Posterior cingulate gyrus (tissue), 11 donors: ENCODE measurements at regions not wholly inside any gene's neighbourhood (a gene's known extent, or its start where the extent isn't known, plus 50 kb on each side); places are given as distances from the start of the nearest gene placed in this dataset.
"Not testable (repeated sequence)": the region's sequence is repeated elsewhere in the genome, so short reads cannot be mapped to it uniquely, and the experiment has no call there.

Experiments used
- DNase-seq, 10 donors: peaks; one replicate each; pipeline versions ENCODE4 v3.0.0 to v3.0.0-alpha.2; 2020 to 2021; ENCODE audit warnings: mixed read lengths in 3 of 10
- intact Hi-C: fragments of 100-400 bp; cut with DNase I; formaldehyde crosslinking; loops from one replicate; pipeline ENCODE4 v1.15.1; 2023

DNA sequence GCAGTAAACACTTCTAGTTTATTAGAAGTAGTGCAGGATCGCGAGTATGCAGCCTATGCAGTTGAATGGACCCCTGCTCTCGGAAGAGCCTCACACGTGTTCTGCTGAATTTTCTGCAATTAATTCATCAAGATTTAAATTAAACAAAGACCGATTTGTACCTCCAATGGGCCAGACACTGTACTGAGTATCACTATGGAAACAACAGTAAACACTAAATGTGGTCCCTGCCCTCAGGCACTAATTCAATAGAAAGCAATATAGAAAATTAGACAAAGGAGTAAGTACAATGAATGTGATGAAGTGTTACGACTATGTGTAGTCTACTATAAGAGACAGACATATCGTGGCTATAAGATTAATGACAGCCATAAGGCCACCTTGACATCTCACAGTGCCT, 740.3 kb upstream of the FRG1 start:
- intact Hi-C loops, result loop anchor here (5.0 kb wide), 1 partner anchor 1593 kb away; no protein-coding TSS in a partner anchor
- no peak for DNase-seq

GRCh38 chr4:189202182-189202868, 738.3 kb upstream of the FRG1 start:
- DNase-seq, result peak in 8 of 10 donors; percentile 11 to 85 (median 42)
- intact Hi-C loops, result loop anchor here (5.0 kb wide), 1 partner anchor 1595 kb away; no protein-coding TSS in a partner anchor

DNA sequence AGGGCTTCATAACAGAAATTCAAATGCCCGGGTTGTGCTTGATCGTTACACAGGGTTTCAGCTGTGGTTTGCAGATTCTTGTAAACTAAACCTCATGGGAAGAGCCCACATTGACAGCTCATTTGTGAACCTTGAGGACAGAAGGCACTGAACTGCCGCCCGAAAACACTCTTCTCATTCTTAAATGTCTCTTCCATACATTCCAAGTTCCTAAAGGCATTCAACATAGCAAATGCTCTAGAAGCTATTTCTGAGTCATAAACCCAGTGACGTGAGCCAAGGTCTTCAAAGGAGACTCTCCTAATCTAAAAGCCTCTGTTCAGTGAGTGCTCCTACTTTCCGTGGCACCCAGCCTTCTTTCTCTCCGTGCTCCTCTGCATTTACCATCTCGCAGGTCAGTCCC, 737.8 kb upstream of the FRG1 start:
- intact Hi-C loops, result loop anchor here (5.0 kb wide), 1 partner anchor 1596 kb away; no protein-coding TSS in a partner anchor

GRCh38 chr4:189204616-189205015, 736.1 kb upstream of the FRG1 start:
- intact Hi-C loops, result loop anchor here (5.0 kb wide), 1 partner anchor 1597 kb away; no protein-coding TSS in a partner anchor

More for the DNA sequence above, 737.8 kb upstream of the FRG1 start:
- DNase-seq, result no peak

DNA sequence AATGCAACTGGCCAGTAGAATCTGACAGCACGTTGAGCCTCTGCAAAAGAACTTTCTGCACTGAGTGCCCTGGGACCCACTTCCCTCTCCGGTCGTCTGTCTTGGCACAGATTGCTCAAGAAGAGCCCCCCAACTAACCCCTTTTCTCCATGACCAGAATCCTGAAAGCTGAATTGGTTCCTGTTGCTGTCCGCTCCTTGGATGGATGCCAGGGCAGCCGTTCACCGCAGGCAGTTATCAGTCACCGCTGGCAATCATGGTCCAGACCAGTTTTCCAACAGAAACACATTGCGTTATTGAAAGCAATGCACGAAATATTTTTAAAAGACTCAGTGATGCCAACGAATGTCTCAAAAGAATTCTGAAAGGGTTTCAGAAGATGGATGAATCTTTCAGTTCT, 733.7 kb upstream of the FRG1 start:
- intact Hi-C loops, result no loop called here
- DNase-seq, result peak in 2 of 10 donors; percentile 48 to 57

More at GRCh38 chr4:189204616-189205015, 736.1 kb upstream of the FRG1 start:
- DNase-seq, result no peak

GRCh38 chr4:189207872-189208271, 732.8 kb upstream of the FRG1 start:
- DNase-seq, result no peak
- intact Hi-C loops, result no loop called here

GRCh38 chr4:189215574-189215973, 725.1 kb upstream of the FRG1 start:
- intact Hi-C loops, result no loop called here
- no peak for DNase-seq

- intact Hi-C loops, result no loop called here
- no peak for DNase-seq
Observed at GRCh38 chr4:189221691-189222090, 719.0 kb upstream of the FRG1 start.

DNA sequence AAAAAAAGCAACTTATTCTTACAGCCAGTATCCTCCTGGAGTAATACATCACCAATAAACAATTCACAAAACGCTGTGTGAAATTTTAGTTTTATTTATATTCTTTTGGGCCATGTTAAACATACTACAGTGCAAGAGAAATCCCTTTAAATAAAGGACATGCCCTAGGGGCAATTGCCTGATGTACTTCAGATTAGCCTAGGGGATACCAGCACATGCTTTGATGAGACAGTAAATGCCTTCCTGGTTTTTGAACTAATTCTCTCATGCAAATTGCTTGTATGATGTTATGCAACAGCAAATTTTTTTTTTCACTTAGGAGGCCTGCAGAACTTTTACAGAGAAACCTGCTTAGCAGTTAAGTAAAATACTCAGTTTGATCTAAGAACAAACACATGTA, 711.9 kb upstream of the FRG1 start:
- DNase-seq, result no peak
- intact Hi-C loops, result no loop called here

DNA sequence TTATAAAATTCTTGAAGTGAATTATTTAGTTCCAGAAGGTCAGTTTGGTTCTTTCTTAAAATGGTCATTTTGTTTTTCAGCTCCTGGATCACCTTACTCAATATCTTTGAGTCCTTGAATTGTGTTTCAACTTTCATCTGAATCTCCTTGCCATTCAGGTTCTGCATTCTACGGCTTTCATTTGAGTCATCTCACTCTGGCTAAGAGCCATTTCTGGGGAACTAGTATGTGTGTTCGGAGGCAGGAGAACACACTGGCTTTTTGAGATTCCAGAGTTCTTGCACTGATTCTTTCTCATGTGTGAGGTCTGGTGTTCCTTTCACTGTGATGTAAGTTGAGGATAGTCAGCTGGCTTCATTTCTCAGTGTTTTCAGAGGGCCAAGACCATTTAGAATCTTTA, 708.4 kb upstream of the FRG1 start:
- intact Hi-C loops, result no loop called here
- no peak for DNase-seq

DNA sequence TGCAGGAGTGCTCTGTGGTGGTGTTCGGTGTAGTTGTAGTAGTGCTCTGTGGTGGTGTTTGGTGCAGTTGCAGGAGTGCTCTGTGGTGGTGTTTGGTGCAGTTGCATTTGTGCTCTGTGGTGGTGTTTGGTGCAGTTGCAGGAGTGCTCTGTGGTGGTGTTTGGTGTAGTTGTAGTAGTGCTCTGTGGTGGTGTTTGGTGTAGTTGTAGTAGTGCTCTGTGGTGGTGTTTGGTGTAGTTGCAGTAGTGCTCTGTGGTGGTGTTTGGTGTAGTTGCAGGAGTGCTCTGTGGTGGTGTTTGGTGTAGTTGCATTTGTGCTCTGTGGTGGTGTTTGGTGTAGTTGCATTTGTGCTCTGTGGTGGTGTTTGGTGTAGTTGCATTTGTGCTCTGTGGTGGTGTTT, 706.9 kb upstream of the FRG1 start:
- intact Hi-C loops, result not testable (repeated sequence)
- peak in 5 of 10 donors; percentile 16 to 87 (median 36) for DNase-seq

GRCh38 chr4:189234948-189235347, 705.7 kb upstream of the FRG1 start:
- intact Hi-C loops, result not testable (repeated sequence)
- peak in 3 of 10 donors; percentile 11 to 81 (median 16) for DNase-seq

DNA sequence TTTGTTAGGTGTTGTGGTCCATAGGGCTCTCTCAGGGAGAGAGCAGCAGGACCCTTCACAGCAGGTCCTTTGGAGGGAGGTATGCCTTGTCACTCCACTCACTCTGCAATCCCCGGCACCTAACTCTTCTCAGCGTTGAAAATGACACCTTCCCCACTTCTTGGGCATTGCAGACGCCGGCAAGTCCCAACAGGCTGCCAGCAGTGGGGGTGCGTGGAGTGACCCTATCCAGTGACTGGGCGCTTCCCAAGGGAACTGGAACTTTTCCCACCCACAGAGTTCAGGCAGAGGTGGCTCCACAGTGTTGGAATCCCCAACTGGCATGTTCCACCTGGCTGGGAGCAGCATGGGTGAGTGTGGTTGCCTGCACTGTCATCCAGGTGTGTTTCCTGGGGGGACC, 705.1 kb upstream of the FRG1 start:
- intact Hi-C loops, result no loop called here
- peak in 1 of 10 donors; percentile 57 for DNase-seq

DNA sequence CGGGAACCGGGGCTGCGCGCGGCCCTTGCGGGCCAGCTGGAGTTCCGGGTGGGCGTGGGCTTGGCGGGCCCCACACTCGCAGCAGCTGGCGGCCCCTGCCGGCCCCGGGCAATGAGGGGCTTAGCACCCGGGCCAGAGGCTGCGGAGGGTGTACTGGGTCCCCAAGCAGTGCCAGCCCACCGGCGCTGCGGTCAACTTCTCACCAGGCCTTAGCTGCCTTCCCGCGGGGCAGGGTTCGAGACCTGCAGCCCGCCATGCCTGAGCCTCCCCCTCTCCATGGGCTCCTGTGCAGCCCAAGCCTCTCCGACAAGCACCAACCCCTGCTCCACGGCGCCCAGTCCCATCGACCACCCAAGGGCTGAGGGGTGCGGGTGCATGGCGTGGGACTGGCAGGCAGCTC, 704.4 kb upstream of the FRG1 start:
- intact Hi-C loops, result not testable (repeated sequence)
- DNase-seq, result peak in 2 of 10 donors; percentile 57 to 67

GRCh38 chr4:189237340-189237739, 703.3 kb upstream of the FRG1 start:
- intact Hi-C loops, result no loop called here
- peak in 2 of 10 donors; percentile 68 for DNase-seq

GRCh38 chr4:189255636-189256035, 685.0 kb upstream of the FRG1 start:
- intact Hi-C loops, result no loop called here
- no peak for DNase-seq

DNA sequence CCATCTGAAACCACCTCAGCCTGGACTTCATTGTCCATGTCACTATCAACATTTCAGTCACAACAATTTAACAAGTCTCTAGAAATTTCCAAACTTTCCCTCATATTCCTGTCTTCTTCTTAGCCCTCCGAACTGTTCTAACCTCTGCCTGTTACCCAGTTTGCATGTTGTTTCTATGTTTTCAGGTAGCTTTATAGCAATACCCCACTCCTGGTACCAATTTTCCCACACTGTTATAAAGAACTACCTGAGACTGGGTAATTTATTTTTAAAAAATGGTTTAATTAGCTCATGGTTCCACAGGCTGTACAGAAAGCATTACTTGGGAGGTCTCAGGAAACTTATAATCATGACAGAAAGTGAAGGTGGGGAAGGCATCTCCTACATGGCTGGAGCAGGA, 679.2 kb upstream of the FRG1 start:
- intact Hi-C loops, result no loop called here
- no peak for DNase-seq

DNA sequence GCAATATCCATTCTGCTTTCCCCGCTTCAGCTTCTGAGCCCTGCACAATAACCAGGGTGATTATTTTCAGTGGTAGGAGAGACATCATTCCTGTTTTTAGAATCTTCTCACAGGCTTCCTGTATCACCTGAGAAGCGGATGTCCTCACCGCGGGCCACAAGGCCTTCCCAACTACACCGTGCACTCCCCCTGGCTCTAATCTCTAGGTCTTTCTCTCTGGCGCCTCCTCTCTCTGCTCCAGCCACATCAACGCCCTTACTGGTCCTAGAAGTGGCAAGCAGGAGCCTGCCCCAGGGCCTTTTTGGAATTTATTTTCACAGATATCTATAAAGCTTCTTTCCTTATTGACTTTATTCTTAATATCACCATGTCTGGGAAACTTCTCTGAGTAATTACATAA, 675.2 kb upstream of the FRG1 start:
- intact Hi-C loops, result no loop called here
- DNase-seq, result no peak

DNA sequence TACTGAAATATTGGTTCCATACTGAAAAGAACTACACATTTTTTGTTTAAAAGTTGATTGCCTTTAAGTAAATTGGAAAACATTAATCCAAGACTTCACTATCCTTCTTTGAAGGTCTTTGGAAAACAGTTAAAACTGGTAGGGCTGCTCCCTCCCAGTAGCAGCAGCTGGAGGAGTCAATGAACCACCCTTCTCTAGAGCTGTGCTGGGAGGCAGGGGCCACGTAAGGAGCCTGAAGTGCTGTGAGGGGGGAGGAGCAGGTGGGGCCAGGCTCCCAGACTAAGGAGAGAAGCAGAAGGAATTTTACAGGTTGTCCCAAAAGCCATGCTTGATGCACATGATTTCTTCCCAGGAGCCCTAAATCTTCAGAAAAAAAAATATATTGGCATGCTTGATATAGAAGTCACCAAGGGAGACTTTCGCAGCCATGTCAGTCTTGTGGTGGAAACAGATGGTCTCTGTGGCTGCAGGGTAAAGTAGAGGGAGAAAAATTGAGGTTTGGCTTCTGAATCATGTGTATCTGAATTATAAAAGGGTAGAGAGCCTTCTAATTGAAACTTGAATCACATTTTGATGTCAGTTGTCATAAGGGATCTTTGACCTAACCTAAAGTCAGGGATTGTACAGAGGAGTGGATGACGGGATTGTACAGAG, 673.2 kb upstream of the FRG1 start:
- no peak for DNase-seq
- intact Hi-C loops, result no loop called here

DNA sequence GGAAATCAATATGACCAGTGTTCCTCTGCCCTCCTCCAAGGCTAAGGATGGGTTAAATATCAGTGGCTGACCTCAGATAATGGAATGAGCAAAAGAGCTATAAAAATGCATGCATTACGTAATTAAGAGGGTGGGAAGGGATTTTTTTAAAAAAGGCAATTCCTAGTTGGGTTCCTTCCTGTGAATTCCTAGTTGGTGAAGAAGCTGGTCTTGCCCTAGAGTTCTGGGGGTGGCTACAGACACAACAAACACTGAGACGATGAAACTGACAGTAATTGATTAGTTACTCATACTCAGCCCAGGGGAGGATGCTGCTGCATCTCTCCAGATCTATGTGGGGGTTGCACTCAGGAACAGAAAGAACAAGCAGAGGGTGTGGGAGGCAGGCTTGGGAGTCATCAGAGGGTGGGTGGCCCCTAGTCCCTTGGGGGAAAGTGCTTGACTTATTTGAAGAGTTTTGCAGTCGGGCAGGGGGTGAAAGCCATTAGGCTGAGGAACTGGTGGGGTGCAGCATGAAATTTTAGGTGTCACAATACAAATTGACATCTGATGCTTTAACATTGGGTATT, 662.0 kb upstream of the FRG1 start:
- DNase-seq, result no peak
- intact Hi-C loops, result no loop called here

GRCh38 chr4:189279188-189279587, 661.5 kb upstream of the FRG1 start:
- intact Hi-C loops, result no loop called here
- DNase-seq, result no peak

- intact Hi-C loops, result no loop called here
- no peak for DNase-seq
Observed at GRCh38 chr4:189285377-189285776, 655.3 kb upstream of the FRG1 start.
